Right renal cortex interstitium (tissue), 3 donors: ENCODE measurements at regions not wholly inside any gene's neighbourhood (a gene's known extent, or its start where the extent isn't known, plus 50 kb on each side); places are given as distances from the start of the nearest gene placed in this dataset.
"Not testable (repeated sequence)": the region's sequence is repeated elsewhere in the genome, so short reads cannot be mapped to it uniquely, and the experiment has no call there.

Source experiments
- DNase-seq, 3 donors: peaks; one replicate each; pipeline ENCODE4 v3.0.0-alpha.2; 2013; ENCODE audit warnings: low read depth in 3 of 3, low spot score in 2 of 3

- DNase-seq, result no peak
Measured at GRCh38 chr11:29190313-29190712, 826.5 kb downstream of the KCNA4 start.

GRCh38 chr11:29187215-29187614, 829.6 kb downstream of the KCNA4 start:
- peak in 2 of 3 donors; percentile 17 to 19 for DNase-seq

- DNase-seq, result no peak
Measured at GRCh38 chr11:29184939-29185890, 831.6 kb downstream of the KCNA4 start.

GRCh38 chr11:29183301-29183700, 833.5 kb downstream of the KCNA4 start:
- DNase-seq, result no peak

GRCh38 chr11:29173660-29174062, 843.2 kb downstream of the KCNA4 start:
- DNase-seq, result no peak

- no peak for DNase-seq
Measured at GRCh38 chr11:29171360-29171950, 845.4 kb downstream of the KCNA4 start.

- DNase-seq, result no peak
Measured at GRCh38 chr11:29166306-29166705, 850.5 kb downstream of the KCNA4 start.

GRCh38 chr11:29163231-29163630, 853.6 kb downstream of the KCNA4 start:
- no peak for DNase-seq

GRCh38 chr11:29162491-29162890, 854.3 kb downstream of the KCNA4 start:
- DNase-seq, result no peak

GRCh38 chr11:29161191-29161590, 855.6 kb downstream of the KCNA4 start:
- DNase-seq, result no peak

- peak; percentile 7 to 30 (median 14) for DNase-seq
Measured at GRCh38 chr11:29159552-29160465, 857.0 kb downstream of the KCNA4 start.

GRCh38 chr11:29153078-29153477, 863.8 kb downstream of the KCNA4 start:
- DNase-seq, result no peak

GRCh38 chr11:29142573-29142972, 874.3 kb downstream of the KCNA4 start:
- not testable (repeated sequence) for DNase-seq

- DNase-seq, result no peak
Measured at GRCh38 chr11:29135504-29135903, 881.3 kb downstream of the KCNA4 start.

GRCh38 chr11:29131055-29131454, 885.8 kb downstream of the KCNA4 start:
- no peak for DNase-seq

- DNase-seq, result no peak
Measured at GRCh38 chr11:29129844-29130243, 887.0 kb downstream of the KCNA4 start.

- no peak for DNase-seq
Measured at GRCh38 chr11:29127461-29127860, 889.4 kb downstream of the KCNA4 start.

GRCh38 chr11:29125606-29126005, 891.2 kb downstream of the KCNA4 start:
- no peak for DNase-seq

GRCh38 chr11:29124470-29124869, 892.4 kb downstream of the KCNA4 start:
- DNase-seq, result no peak

- DNase-seq, result peak in 1 of 3 donors; percentile 2
Measured at GRCh38 chr11:29119707-29120618, 896.9 kb downstream of the KCNA4 start.
